GM10266 (cell line): ENCODE measurements at regions not wholly inside any gene's neighbourhood (a gene's known extent, or its start where the extent isn't known, plus 50 kb on each side); places are given as distances from the start of the nearest gene placed in this dataset.

ENCODE experiments used
- DNase-seq: peaks from one replicate; pipeline ENCODE4 v3.0.0; 2012; ENCODE audit errors: extremely low spot score
- CTCF ChIP-seq: IDR thresholded peaks from 2 replicates; pipeline ENCODE4 v1.5.1; 2012; ENCODE audit warnings: mild to moderate bottlenecking, low read depth; ENCODE audit not compliant: control insufficient read depth, insufficient read depth; ENCODE audit errors: missing control alignments

- DNase-seq, result no peak
- TF ChIP-seq CTCF, result no peak
These were observed 461.6 kb downstream of the MED13L start for GRCh38 chr12:115815924-115816323.

- no peak for TF ChIP-seq CTCF
- no peak for DNase-seq
These were observed 464.2 kb downstream of the MED13L start for GRCh38 chr12:115813256-115813655.

GRCh38 chr12:115811929-115812328, 465.6 kb downstream of the MED13L start:
- DNase-seq, result no peak
- no peak for TF ChIP-seq CTCF

- DNase-seq, result no peak
- no peak for TF ChIP-seq CTCF
These were observed 466.4 kb downstream of the MED13L start for GRCh38 chr12:115811045-115811444.

- no peak for TF ChIP-seq CTCF
These were observed 467.2 kb downstream of the MED13L start for GRCh38 chr12:115810122-115810901.

GRCh38 chr12:115806000-115806399, 471.5 kb downstream of the MED13L start:
- DNase-seq, result no peak
- TF ChIP-seq CTCF, result no peak

More at GRCh38 chr12:115810122-115810901, 467.2 kb downstream of the MED13L start:
- no peak for DNase-seq

GRCh38 chr12:115802767-115803166, 474.7 kb downstream of the MED13L start:
- DNase-seq, result no peak
- no peak for TF ChIP-seq CTCF
